ENCODE measurements at regions not wholly inside any gene's neighbourhood (a gene's known extent, or its start where the extent isn't known, plus 50 kb on each side); places are given as distances from the start of the nearest gene placed in this dataset.
"Not testable (repeated sequence)": the region's sequence is repeated elsewhere in the genome, so short reads cannot be mapped to it uniquely, and the experiment has no call there.

- ChIA-PET CTCF (no interaction called here), POLR2A (no interaction called here)
- intact Hi-C loops (cut with micrococcal nuclease) (no loop called here), dilution Hi-C loops (cut with MboI; ENCODE audit: extremely low pct_ligation_motif_present, low sequenced_read_pairs) (no loop called here)
- no peaks in the 10 kb centered on the region for H3K27me3 ChIP-seq (ENCODE audit: control insufficient read depth in 2 of 2, insufficient read depth in 2 of 2, low read length in 2 of 2)
- H3K4me2 ChIP-seq (ENCODE audit: insufficient read depth, low read length): no peak overlapping the region
- H3K9ac ChIP-seq (replicated peaks; ENCODE audit: extremely low read depth, insufficient read depth, low read length): no peak overlapping the region
- no peaks in the 10 kb centered on the region for H3K9me3 ChIP-seq (replicated peaks; ENCODE audit: control insufficient read depth, insufficient read depth, low read length)
- FAIRE-seq (no peak), DNase-seq (ENCODE audit: low read depth, low spot score) (no peak)
- H4K20me1 ChIP-seq (replicated peaks; ENCODE audit: control insufficient read depth, extremely low read depth, insufficient read depth, low read length): no peaks in the 10 kb centered on the region
- no peak overlapping the region for H3K27ac ChIP-seq (ENCODE audit: insufficient read depth, low read depth, low read length)
- no peak overlapping the region for H3K4me3 ChIP-seq (replicated peaks in 1 of 3; ENCODE audit: insufficient read depth in 1 of 3, low read depth in 1 of 3, low read length in 3 of 3)
- BruUV-seq (replicated peaks): no TSS peak
- no peaks in the 10 kb centered on the region for H3K9me1 ChIP-seq (replicated peaks; ENCODE audit: control insufficient read depth, extremely low read depth, insufficient read depth, low read length)
- no peaks in the 10 kb centered on the region for H3K79me2 ChIP-seq (ENCODE audit: control insufficient read depth, insufficient read depth, low read length)
- H3K4me1 ChIP-seq (ENCODE audit: control insufficient read depth, extremely low read depth, insufficient read depth, low read length): no peaks in the 10 kb centered on the region
- H3K36me3 ChIP-seq (ENCODE audit: control insufficient read depth in 2 of 2, extremely low read depth in 1 of 2, insufficient read depth in 2 of 2, low read length in 2 of 2): no peaks in the 10 kb centered on the region
- no peak for TF ChIP-seq MAX (IDR thresholded peaks at IDR 0.05; ENCODE audit: insufficient read depth, insufficient read length)
- no peak for TF ChIP-seq JUN (IDR thresholded peaks at IDR 0.05; ENCODE audit: borderline replicate concordance, insufficient read depth, insufficient read length, low read depth)
- no peak overlapping the region for H2AFZ ChIP-seq (ENCODE audit: low read depth, low read length)
Observed at GRCh38 chr7:63054191-63054661, 944.4 kb upstream of the ZNF722 start.

- no peak overlapping the region for H3K4me3 ChIP-seq (replicated peaks in 1 of 3; ENCODE audit: insufficient read depth in 1 of 3, low read depth in 1 of 3, low read length in 3 of 3)
- H3K9me1 ChIP-seq (replicated peaks; ENCODE audit: control insufficient read depth, extremely low read depth, insufficient read depth, low read length): no peaks in the 10 kb centered on the region
- no peaks in the 10 kb centered on the region for H3K27me3 ChIP-seq (ENCODE audit: control insufficient read depth in 2 of 2, insufficient read depth in 2 of 2, low read length in 2 of 2)
- no peaks in the 10 kb centered on the region for H4K20me1 ChIP-seq (replicated peaks; ENCODE audit: control insufficient read depth, extremely low read depth, insufficient read depth, low read length)
- H3K27ac ChIP-seq (ENCODE audit: insufficient read depth, low read depth, low read length): no peak overlapping the region
- CTCF ChIA-PET: no interaction called here
- intact Hi-C loops (cut with micrococcal nuclease): no loop called here
- H3K79me2 ChIP-seq (ENCODE audit: control insufficient read depth, insufficient read depth, low read length): no peaks in the 10 kb centered on the region
- no peak overlapping the region for H3K9ac ChIP-seq (replicated peaks; ENCODE audit: extremely low read depth, insufficient read depth, low read length)
- DNase-seq (ENCODE audit: low read depth, low spot score) (no peak), FAIRE-seq (no peak)
- dilution Hi-C loops (cut with MboI; ENCODE audit: extremely low pct_ligation_motif_present, low sequenced_read_pairs): no loop called here
- no peaks in the 10 kb centered on the region for H3K9me3 ChIP-seq (replicated peaks; ENCODE audit: control insufficient read depth, insufficient read depth, low read length)
- BruUV-seq (replicated peaks): no TSS peak
- no peak overlapping the region for H3K4me2 ChIP-seq (ENCODE audit: insufficient read depth, low read length)
- no peak overlapping the region for H2AFZ ChIP-seq (ENCODE audit: low read depth, low read length)
- POLR2A ChIA-PET: no interaction called here
- TF ChIP-seq POLR2A (IDR thresholded peaks at IDR 0.05; ENCODE audit: low read depth, low read length): no peak
- H3K36me3 ChIP-seq (ENCODE audit: control insufficient read depth in 2 of 2, extremely low read depth in 1 of 2, insufficient read depth in 2 of 2, low read length in 2 of 2): no peaks in the 10 kb centered on the region
- H3K4me1 ChIP-seq (ENCODE audit: control insufficient read depth, extremely low read depth, insufficient read depth, low read length): no peaks in the 10 kb centered on the region
Observed at GRCh38 chr7:63057265-63057664, 941.4 kb upstream of the ZNF722 start.

- H3K79me2 ChIP-seq (ENCODE audit: control insufficient read depth, insufficient read depth, low read length); H3K9ac ChIP-seq (replicated peaks; ENCODE audit: extremely low read depth, insufficient read depth, low read length); H3K9me1 ChIP-seq (replicated peaks; ENCODE audit: control insufficient read depth, extremely low read depth, insufficient read depth, low read length); H2AFZ ChIP-seq (ENCODE audit: low read depth, low read length); BruUV-seq (replicated peaks); intact Hi-C loops (cut with micrococcal nuclease); FAIRE-seq; H3K4me3 ChIP-seq (replicated peaks in 1 of 3; ENCODE audit: insufficient read depth in 1 of 3, low read depth in 1 of 3, low read length in 3 of 3); H3K27me3 ChIP-seq (ENCODE audit: control insufficient read depth in 2 of 2, insufficient read depth in 2 of 2, low read length in 2 of 2); H3K4me1 ChIP-seq (ENCODE audit: control insufficient read depth, extremely low read depth, insufficient read depth, low read length); DNase-seq (ENCODE audit: low read depth, low spot score); dilution Hi-C loops (cut with MboI; ENCODE audit: extremely low pct_ligation_motif_present, low sequenced_read_pairs); CTCF ChIA-PET; H4K20me1 ChIP-seq (replicated peaks; ENCODE audit: control insufficient read depth, extremely low read depth, insufficient read depth, low read length); POLR2A ChIA-PET; H3K36me3 ChIP-seq (ENCODE audit: control insufficient read depth in 2 of 2, extremely low read depth in 1 of 2, insufficient read depth in 2 of 2, low read length in 2 of 2); H3K4me2 ChIP-seq (ENCODE audit: insufficient read depth, low read length); H3K27ac ChIP-seq (ENCODE audit: insufficient read depth, low read depth, low read length); H3K9me3 ChIP-seq (replicated peaks; ENCODE audit: control insufficient read depth, insufficient read depth, low read length): not testable (repeated sequence)
Observed at GRCh38 chr7:63060701-63061100, 937.9 kb upstream of the ZNF722 start.

Measured in endothelial cell of umbilical vein (primary cell).